A549 (cell line): ENCODE measurements at regions not wholly inside any gene's neighbourhood (a gene's known extent, or its start where the extent isn't known, plus 50 kb on each side); places are given as distances from the start of the nearest gene placed in this dataset.
"Not testable (repeated sequence)": the region's sequence is repeated elsewhere in the genome, so short reads cannot be mapped to it uniquely, and the experiment has no call there.

Experiments used
- ATAC-seq, 2 experiments: fragments of 200-7000 bp in 1 of 2; fragments of >200 bp in 1 of 2; cut with Nextera tagmentation in 1 of 2; cut with Tn5 transposase in 1 of 2; 3 replicates each; pipeline versions ENCODE4 v1.8.0 to v1.9.1; 2018 to 2020; ENCODE audit warnings: mild to moderate bottlenecking in 1 of 2, moderate library complexity in 1 of 2
- CTCF ChIA-PET: fragments of 300-600 bp; sonication (Branson Sonifier 250); formaldehyde crosslinking; extraction: SDS; loops from one replicate; lab custom pipeline; 2021; ENCODE audit warnings: antibody characterized with exemption, inconsistent platforms; lab: Yijun Ruan, JAX
- POLR2A ChIA-PET: fragments of 350-600 bp; formaldehyde crosslinking; extraction: SDS; loops from one replicate; lab custom pipeline; 2021; ENCODE audit warnings: antibody characterized with exemption, inconsistent platforms; lab: Yijun Ruan, JAX
- DNase-seq, 2 experiments: peaks; one replicate each; pipeline versions ENCODE4 v3.0.0 to v3.0.0-alpha.2; 2011 to 2016; ENCODE audit warnings: low read depth in 1 of 2, low spot score in 1 of 2
- FAIRE-seq: peaks from 2 replicates; lab custom pipeline; 2011; peaks lifted over from hg19 to GRCh38; lab: Jason Lieb, UNC
- H3K27ac ChIP-seq, 2 experiments: fragments of >200 bp; sonication (Bioruptor Twin); formaldehyde crosslinking; 3 replicates each; pipeline ENCODE4 v1.5.1; 2016 to 2017
- H3K4me1 ChIP-seq: fragments of >200 bp; sonication (Bioruptor Twin); formaldehyde crosslinking; 3 replicates; pipeline ENCODE4 v1.6.1; 2016
- H3K4me2 ChIP-seq: fragments of >200 bp; sonication (Bioruptor Twin); formaldehyde crosslinking; 3 replicates; pipeline ENCODE4 v1.6.1; 2016
- H3K4me3 ChIP-seq: fragments of >200 bp; sonication (Bioruptor Twin); formaldehyde crosslinking; 3 replicates; pipeline ENCODE4 v1.5.1; 2016
- H3K9me3 ChIP-seq: fragments of >200 bp; sonication (Bioruptor Twin); formaldehyde crosslinking; 3 replicates; pipeline ENCODE4 v1.6.1; 2016
- CEBPB ChIP-seq, 2 experiments: fragments of >200 bp in 1 of 2; sonication (Bioruptor Twin) in 1 of 2; formaldehyde crosslinking in 1 of 2; IDR thresholded peaks; 2 replicates each; pipeline ENCODE4 v1.6.1; 2012 to 2016
- CTCF ChIP-seq: fragments of >200 bp; sonication (Bioruptor Twin); formaldehyde crosslinking; IDR thresholded peaks from 3 replicates; pipeline ENCODE4 v1.5.1; 2016
- E2F6 ChIP-seq: IDR thresholded peaks from 2 replicates; pipeline ENCODE4 v1.6.1; 2012; ENCODE audit warnings: low read depth, borderline replicate concordance
- FOSL2 ChIP-seq, 2 experiments: fragments of 450-650 bp in 1 of 2; fragments of >200 bp in 1 of 2; sonication (Bioruptor Twin) in 1 of 2; formaldehyde crosslinking; IDR thresholded peaks; 2 replicates each; pipeline versions ENCODE4 v1.5.0 to v1.6.1; 2016 to 2020; ENCODE audit warnings: mild to moderate bottlenecking in 1 of 2, moderate library complexity in 1 of 2
- JUN ChIP-seq, 2 experiments: fragments of >200 bp; sonication (Bioruptor Twin); formaldehyde crosslinking; IDR thresholded peaks; 2 replicates in 1 of 2; 3 replicates in 1 of 2; pipeline ENCODE4 v1.6.1; 2016 to 2017
- MAX ChIP-seq: IDR thresholded peaks from 2 replicates; pipeline ENCODE4 v1.6.1; 2012
- RFX5 ChIP-seq: fragments of 450-650 bp; IDR thresholded peaks from 2 replicates; pipeline ENCODE4 v1.7.1; 2014; ENCODE audit warnings: antibody characterized with exemption, mild to moderate bottlenecking, moderate library complexity
- WGBS: methylation state at CpG from one replicate; pipeline ENCODE4 v1.1.6; 2017; ENCODE audit errors: missing lambda C conversion rate; 5-methylcytosine and 5-hydroxymethylcytosine counted together

- FAIRE-seq (no peak), ATAC-seq (peak; percentile 66 to 84), DNase-seq (peak; percentile 32 to 81)
- Histone ChIP-seq H3K4me1 (peaks cover 64% of the 10 kb centered on the region), H3K4me3 (peak overlapping the region; percentile 15; the same call in 2 of the 3 replicates), H3K9me3 (no peaks in the 10 kb centered on the region), H3K4me2 (peak overlapping the region; percentile 83), H3K27ac (peak overlapping the region; percentile 79 to 87)
- TF ChIP-seq FOSL2 (IDR thresholded peaks at IDR 0.05) (no peak), FOSL2 (CRISPR knock-in tag; IDR thresholded peaks at IDR 0.05) (0 out of 2 replicates have a peak, but pooled peaks have one; percentile 11), CEBPB (IDR thresholded peaks at IDR 0.05) (peak; percentile 18 to 48; a peak in 3 of 4 replicates), RFX5 (0 out of 2 replicates have a peak, but pooled peaks have one; percentile 28), JUN (IDR thresholded peaks at IDR 0.05) (0 out of 5 replicates have a peak, but pooled peaks of 1 of the 2 experiments have one; percentile 19), CTCF (no peak)
- ChIA-PET POLR2A (interaction anchor here (0.6 to 2.5 kb wide), 7 partner anchors 30 to 272 kb away, joined by 3 to 13 read pairs (median 6); partner anchors contain the start of gene ZNF217), CTCF (interaction anchor here (0.6 to 4.3 kb wide), 11 partner anchors 11 to 444 kb away, joined by 3 to 22 read pairs (median 3); no protein-coding TSS in a partner anchor)
- 4% methylated on average over 7 of the region's 7 CpGs for WGBS
These were observed 204.2 kb downstream of the BCAS1 start for GRCh38 chr20:53865901-53866793.

- Histone ChIP-seq H3K4me1 (peaks cover 53% of the 10 kb centered on the region), H3K27ac (peak overlapping the region; percentile 79 to 87), H3K4me2 (peak overlapping the region; percentile 83)
- ChIA-PET POLR2A (interaction anchor here (0.6 to 2.5 kb wide), 4 partner anchors 37 to 270 kb away, joined by 3 to 13 read pairs (median 6); no protein-coding TSS in a partner anchor), CTCF (interaction anchor here (0.7 to 4.3 kb wide), 11 partner anchors 9 to 335 kb away, joined by 3 to 22 read pairs (median 3); no protein-coding TSS in a partner anchor)
- not testable (repeated sequence) for ATAC-seq, H3K4me3 ChIP-seq, DNase-seq, FAIRE-seq, H3K9me3 ChIP-seq
- 68% methylated on average over 13 of the region's 13 CpGs for WGBS
These were observed 205.4 kb downstream of the BCAS1 start for GRCh38 chr20:53864765-53865683.

GRCh38 chr20:53863923-53864641 is 206.3 kb downstream of the BCAS1 start:
- ChIA-PET POLR2A (interaction anchor here (1.5 kb wide), 1 partner anchor 270 kb away, joined by 3 read pairs; no protein-coding TSS in a partner anchor), CTCF (interaction anchor here (0.6 to 4.3 kb wide), 8 partner anchors 8 to 336 kb away, joined by 3 to 22 read pairs (median 3); no protein-coding TSS in a partner anchor)
- Histone ChIP-seq H3K4me1 (peaks cover 46% of the 10 kb centered on the region), H3K27ac (peak overlapping the region; percentile 79 to 87), H3K4me2 (peak overlapping the region; percentile 83)
- ATAC-seq (peak in 1 of 2 experiments; percentile 56; a peak in 3 of 6 replicates), DNase-seq (peak in 1 of 2 experiments; percentile 49)
- FAIRE-seq, result not testable (repeated sequence)
- WGBS, result 5% methylated on average over 10 of the region's 10 CpGs
- TF ChIP-seq E2F6, result 0 out of 2 replicates have a peak, but pooled peaks have one; percentile 48
- TF ChIP-seq MAX, result peak; percentile 63
- TF ChIP-seq, all 56 proteins: peak for 2; not testable (repeated sequence) for 54
- H3K9me3 ChIP-seq, H3K4me3 ChIP-seq: not testable (repeated sequence)

GRCh38 chr20:53863535-53863922 is 206.9 kb downstream of the BCAS1 start:
- not testable (repeated sequence) for FAIRE-seq

GRCh38 chr20:53863039-53863438 is 207.4 kb downstream of the BCAS1 start:
- POLR2A ChIA-PET, H3K9me3 ChIP-seq, ATAC-seq, FAIRE-seq, H3K4me3 ChIP-seq, DNase-seq, H3K4me2 ChIP-seq: not testable (repeated sequence)
- CTCF ChIA-PET, result interaction anchor here (0.7 to 4.3 kb wide), 3 partner anchors 53 to 264 kb away, joined by 3 to 22 read pairs (median 3); no protein-coding TSS in a partner anchor
- Histone ChIP-seq H3K27ac (peak overlapping the region; percentile 79 to 87; a peak in 3 of 6 replicates), H3K4me1 (peaks cover 45% of the 10 kb centered on the region)
- 90% methylated on average over 5 of the region's 5 CpGs for WGBS

More at GRCh38 chr20:53863535-53863922, 206.9 kb downstream of the BCAS1 start:
- WGBS, result 77% methylated on average over 3 of the region's 3 CpGs
- POLR2A ChIA-PET, result interaction anchor here (1.5 kb wide), 1 partner anchor 269 kb away, joined by 3 read pairs; no protein-coding TSS in a partner anchor
- Histone ChIP-seq H3K27ac (peak overlapping the region; percentile 79 to 87), H3K4me2 (peak overlapping the region; percentile 83), H3K4me1 (peaks cover 46% of the 10 kb centered on the region)
- not testable (repeated sequence) for DNase-seq, H3K9me3 ChIP-seq, ATAC-seq, H3K4me3 ChIP-seq
- CTCF ChIA-PET, result interaction anchor here (0.6 to 4.3 kb wide), 4 partner anchors 32 to 264 kb away, joined by 3 to 22 read pairs (median 3); no protein-coding TSS in a partner anchor

GRCh38 chr20:53862490-53862889 is 207.9 kb downstream of the BCAS1 start:
- CTCF ChIA-PET, result interaction anchor here (0.9 to 1.2 kb wide), 3 partner anchors 22 to 200 kb away, joined by 3 to 5 read pairs (median 3); no protein-coding TSS in a partner anchor
- peaks cover 40% of the 10 kb centered on the region for H3K4me1 ChIP-seq
- POLR2A ChIA-PET, result not testable (repeated sequence)

More at GRCh38 chr20:53862490-53862889, 207.9 kb downstream of the BCAS1 start:
- WGBS, result 97% methylated on average over 4 of the region's 4 CpGs
- H3K4me3 ChIP-seq, H3K4me2 ChIP-seq, DNase-seq, H3K27ac ChIP-seq, ATAC-seq, FAIRE-seq, H3K9me3 ChIP-seq: not testable (repeated sequence)
